ENCODE measurements at regions not wholly inside any gene's neighbourhood (a gene's known extent, or its start where the extent isn't known, plus 50 kb on each side); places are given as distances from the start of the nearest gene placed in this dataset.

DNA sequence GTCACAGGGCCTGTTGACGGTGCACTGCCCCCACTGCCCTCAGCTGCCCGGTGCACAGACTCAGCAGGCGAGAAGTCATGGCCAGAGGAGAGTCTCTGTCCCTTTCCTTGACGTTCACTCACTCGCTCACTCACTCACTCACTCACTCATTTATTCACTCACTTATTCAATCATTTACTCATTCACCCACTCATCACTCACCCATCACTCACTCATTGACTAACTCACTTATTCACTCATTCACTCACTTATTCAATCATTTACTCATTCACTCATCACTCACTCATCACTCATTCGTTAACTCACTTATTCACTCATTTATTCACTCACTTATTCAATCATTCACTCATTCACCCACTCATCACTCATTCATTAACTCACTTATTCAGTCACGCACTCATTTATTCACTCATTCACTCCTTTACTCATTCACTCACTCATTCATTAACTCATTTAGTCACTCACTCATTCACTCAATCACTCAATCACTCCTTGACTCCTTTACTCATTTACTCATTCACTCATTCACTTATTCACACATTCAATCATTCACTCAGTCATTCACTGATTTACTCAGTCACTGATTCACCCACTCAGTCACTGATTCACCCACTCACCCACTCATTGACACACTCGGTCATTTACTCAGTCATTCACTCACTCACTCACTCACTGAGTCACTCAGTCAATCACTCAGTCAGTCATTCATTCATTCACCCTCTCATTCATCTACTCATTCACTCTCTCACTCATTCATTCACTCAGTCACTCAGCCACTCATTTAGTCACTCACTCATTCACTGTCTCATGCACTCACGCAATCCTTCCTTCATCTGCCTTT is 1193.5 kb downstream of the BRD1 start:
- no peak overlapping the region for H2AFZ ChIP-seq (ENCODE audit: low read length)

DNA sequence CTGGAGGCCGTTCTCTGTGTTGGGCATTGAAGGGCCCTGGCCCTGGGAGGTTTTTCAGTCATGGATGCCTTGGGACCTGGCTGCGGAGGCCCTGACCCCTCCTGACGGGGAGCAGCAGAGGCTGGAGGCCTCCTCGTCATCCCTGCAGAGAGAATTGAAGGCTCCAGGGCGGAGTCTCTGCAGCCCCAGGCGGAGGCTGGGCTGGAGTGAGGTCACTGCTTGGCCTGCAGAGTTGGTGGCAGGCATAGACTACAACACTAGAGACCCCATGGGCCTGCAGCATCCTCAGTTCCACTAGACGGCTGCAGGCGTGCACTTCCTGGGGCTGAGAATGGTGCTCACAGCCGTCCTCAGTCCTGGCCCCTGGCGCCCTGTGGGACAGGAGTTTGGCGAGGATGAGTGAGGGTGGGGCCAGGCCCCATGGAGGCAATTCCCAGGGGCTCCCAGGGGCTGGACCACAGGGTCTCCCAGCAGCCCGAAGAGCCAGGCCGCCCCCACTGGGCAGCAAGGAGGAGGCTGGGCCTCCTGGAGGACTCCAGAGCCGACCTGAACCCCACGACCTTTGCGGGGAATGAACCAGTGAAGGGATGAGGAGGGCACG is 1194.9 kb downstream of the BRD1 start:
- H3K9me2 ChIP-seq (replicated peaks; ENCODE audit: low read depth, low read length), result no peaks in the 10 kb centered on the region
- peaks cover 3% of the 10 kb centered on the region; the same call in 1 of the 2 replicates for H3K9me3 ChIP-seq (ENCODE audit: insufficient read depth, low read depth, low read length)
- H3K4me1 ChIP-seq (ENCODE audit: insufficient read depth, low read length, poor library complexity, severe bottlenecking), result peaks cover 7% of the 10 kb centered on the region
- no peak for TF ChIP-seq EZH2phosphoT487 (IDR thresholded peaks at IDR 0.05; ENCODE audit: borderline replicate concordance)
- TF ChIP-seq, protein P1, sequence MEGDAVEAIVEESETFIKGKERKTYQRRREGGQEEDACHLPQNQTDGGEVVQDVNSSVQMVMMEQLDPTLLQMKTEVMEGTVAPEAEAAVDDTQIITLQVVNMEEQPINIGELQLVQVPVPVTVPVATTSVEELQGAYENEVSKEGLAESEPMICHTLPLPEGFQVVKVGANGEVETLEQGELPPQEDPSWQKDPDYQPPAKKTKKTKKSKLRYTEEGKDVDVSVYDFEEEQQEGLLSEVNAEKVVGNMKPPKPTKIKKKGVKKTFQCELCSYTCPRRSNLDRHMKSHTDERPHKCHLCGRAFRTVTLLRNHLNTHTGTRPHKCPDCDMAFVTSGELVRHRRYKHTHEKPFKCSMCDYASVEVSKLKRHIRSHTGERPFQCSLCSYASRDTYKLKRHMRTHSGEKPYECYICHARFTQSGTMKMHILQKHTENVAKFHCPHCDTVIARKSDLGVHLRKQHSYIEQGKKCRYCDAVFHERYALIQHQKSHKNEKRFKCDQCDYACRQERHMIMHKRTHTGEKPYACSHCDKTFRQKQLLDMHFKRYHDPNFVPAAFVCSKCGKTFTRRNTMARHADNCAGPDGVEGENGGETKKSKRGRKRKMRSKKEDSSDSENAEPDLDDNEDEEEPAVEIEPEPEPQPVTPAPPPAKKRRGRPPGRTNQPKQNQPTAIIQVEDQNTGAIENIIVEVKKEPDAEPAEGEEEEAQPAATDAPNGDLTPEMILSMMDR (conservative IDR thresholded peaks at IDR 0.05; ENCODE audit: low read length), result no peak
- H3K4me2 ChIP-seq (ENCODE audit: low read depth, low read length, poor library complexity, severe bottlenecking), result no peak overlapping the region
- no peak overlapping the region for H3K9ac ChIP-seq (ENCODE audit: low read depth, low read length, poor library complexity, severe bottlenecking)
- no peaks in the 10 kb centered on the region for H3K79me2 ChIP-seq (ENCODE audit: insufficient read depth, low read length)
- no peaks in the 10 kb centered on the region for H4K20me1 ChIP-seq (ENCODE audit: insufficient read depth, low read length, poor library complexity, severe bottlenecking)
- H3K36me3 ChIP-seq (ENCODE audit: insufficient read depth, low read length), result no peaks in the 10 kb centered on the region
- H3K27me3 ChIP-seq (ENCODE audit: insufficient read depth, low read length, poor library complexity, severe bottlenecking), result no peaks in the 10 kb centered on the region
- H3K4me3 ChIP-seq (ENCODE audit: low read length, poor library complexity, severe bottlenecking), result no peak overlapping the region
- H2AFZ ChIP-seq (ENCODE audit: low read length), result no peak overlapping the region
- no peaks in the 10 kb centered on the region for H3F3A ChIP-seq (ENCODE audit: low read depth)

More for the DNA sequence above, 1193.5 kb downstream of the BRD1 start:
- Histone ChIP-seq H3K9me3 (ENCODE audit: insufficient read depth, low read depth, low read length) (peaks cover 3% of the 10 kb centered on the region; the same call in 1 of the 2 replicates), H3K27me3 (ENCODE audit: insufficient read depth, low read length, poor library complexity, severe bottlenecking) (no peaks in the 10 kb centered on the region), H3K36me3 (ENCODE audit: insufficient read depth, low read length) (no peaks in the 10 kb centered on the region), H3K4me1 (ENCODE audit: insufficient read depth, low read length, poor library complexity, severe bottlenecking) (peaks cover 7% of the 10 kb centered on the region), H4K20me1 (ENCODE audit: insufficient read depth, low read length, poor library complexity, severe bottlenecking) (no peaks in the 10 kb centered on the region), H3K79me2 (ENCODE audit: insufficient read depth, low read length) (no peaks in the 10 kb centered on the region), H3K9ac (ENCODE audit: low read depth, low read length, poor library complexity, severe bottlenecking) (no peak overlapping the region), H3K4me2 (ENCODE audit: low read depth, low read length, poor library complexity, severe bottlenecking) (no peak overlapping the region), H3K9me2 (replicated peaks; ENCODE audit: low read depth, low read length) (no peaks in the 10 kb centered on the region), H3F3A (ENCODE audit: low read depth) (no peaks in the 10 kb centered on the region), H3K4me3 (ENCODE audit: low read length, poor library complexity, severe bottlenecking) (no peak overlapping the region)
- no peak for TF ChIP-seq EZH2phosphoT487 (IDR thresholded peaks at IDR 0.05; ENCODE audit: borderline replicate concordance)
- TF ChIP-seq, protein P1 (conservative IDR thresholded peaks at IDR 0.05; ENCODE audit: low read length), result no peak

DNA sequence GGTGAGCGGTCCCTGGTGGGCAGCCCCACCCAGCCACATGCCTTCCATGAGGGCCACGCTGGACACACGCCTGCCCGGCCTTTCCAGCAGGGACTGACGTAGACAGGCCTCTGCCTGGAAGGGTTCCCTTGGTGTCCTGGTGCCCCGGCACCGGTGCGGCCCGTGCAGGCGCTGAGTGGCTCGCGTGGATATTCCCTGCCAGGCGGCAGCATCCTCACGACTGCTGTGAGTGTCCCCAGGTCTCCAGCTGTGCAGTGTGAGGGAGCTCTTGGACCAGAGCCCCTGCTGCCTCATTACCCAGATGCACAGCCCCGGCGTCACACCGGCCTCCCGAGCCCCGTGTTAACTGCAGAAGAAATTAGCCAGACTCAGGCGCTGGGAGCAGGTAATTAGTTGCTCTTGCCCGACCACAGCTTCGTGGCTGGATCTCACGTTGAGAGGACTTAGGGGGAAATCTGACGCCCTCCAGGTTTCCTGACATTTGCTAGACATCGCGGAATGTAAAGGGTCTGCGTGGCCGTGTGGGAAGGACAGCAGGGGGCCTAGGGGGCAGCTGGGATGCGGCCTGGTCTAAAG is 1196.3 kb downstream of the BRD1 start:
- Histone ChIP-seq H3K27me3 (ENCODE audit: insufficient read depth, low read length, poor library complexity, severe bottlenecking) (no peaks in the 10 kb centered on the region), H3F3A (ENCODE audit: low read depth) (no peaks in the 10 kb centered on the region), H2AFZ (ENCODE audit: low read length) (no peak overlapping the region), H3K9ac (ENCODE audit: low read depth, low read length, poor library complexity, severe bottlenecking) (no peak overlapping the region), H3K9me2 (replicated peaks; ENCODE audit: low read depth, low read length) (no peaks in the 10 kb centered on the region), H3K4me1 (ENCODE audit: insufficient read depth, low read length, poor library complexity, severe bottlenecking) (peaks cover 7% of the 10 kb centered on the region), H3K36me3 (ENCODE audit: insufficient read depth, low read length) (no peaks in the 10 kb centered on the region), H3K79me2 (ENCODE audit: insufficient read depth, low read length) (no peaks in the 10 kb centered on the region), H3K4me2 (ENCODE audit: low read depth, low read length, poor library complexity, severe bottlenecking) (no peak overlapping the region), H3K4me3 (ENCODE audit: low read length, poor library complexity, severe bottlenecking) (no peak overlapping the region), H3K9me3 (ENCODE audit: insufficient read depth, low read depth, low read length) (peaks cover 3% of the 10 kb centered on the region; the same call in 1 of the 2 replicates), H4K20me1 (ENCODE audit: insufficient read depth, low read length, poor library complexity, severe bottlenecking) (no peaks in the 10 kb centered on the region)
- TF ChIP-seq, protein P1 (conservative IDR thresholded peaks at IDR 0.05; ENCODE audit: low read length), result no peak
- no peak for TF ChIP-seq EZH2phosphoT487 (IDR thresholded peaks at IDR 0.05; ENCODE audit: borderline replicate concordance)
